ENCODE measurements at regions not wholly inside any gene's neighbourhood (a gene's known extent, or its start where the extent isn't known, plus 50 kb on each side); places are given as distances from the start of the nearest gene placed in this dataset.
"Not testable (repeated sequence)": the region's sequence is repeated elsewhere in the genome, so short reads cannot be mapped to it uniquely, and the experiment has no call there.

- H3K27me3 Mint-ChIP-seq; H3K4me1 Mint-ChIP-seq; H3K27ac Mint-ChIP-seq; DNase-seq; H3K4me3 Mint-ChIP-seq; H3K36me3 Mint-ChIP-seq (ENCODE audit: low read depth); H3K9me3 Mint-ChIP-seq; CTCF ChIA-PET; POLR2A ChIA-PET: not testable (repeated sequence)
Measured at GRCh38 chr6:134659885-134660284, 290.0 kb downstream of the ALDH8A1 start.

GRCh38 chr6:134658596-134658995, 291.3 kb downstream of the ALDH8A1 start:
- Mint-ChIP-seq H3K4me3 (no peak overlapping the region), H3K27me3 (peaks cover 8% of the 10 kb centered on the region), H3K4me1 (no peaks in the 10 kb centered on the region), H3K36me3 (ENCODE audit: low read depth) (no peaks in the 10 kb centered on the region), H3K27ac (no peak overlapping the region), H3K9me3 (no peaks in the 10 kb centered on the region)
- DNase-seq = no peak
- CTCF ChIA-PET = no interaction called here
- POLR2A ChIA-PET = no interaction called here

- Mint-ChIP-seq H3K9me3 (no peaks in the 10 kb centered on the region), H3K4me3 (no peak overlapping the region), H3K27me3 (peaks cover 10% of the 10 kb centered on the region), H3K36me3 (ENCODE audit: low read depth) (no peaks in the 10 kb centered on the region), H3K4me1 (no peaks in the 10 kb centered on the region), H3K27ac (no peak overlapping the region)
- no peak for DNase-seq
- CTCF ChIA-PET = no interaction called here
- POLR2A ChIA-PET = no interaction called here
Measured at GRCh38 chr6:134657751-134658527, 292.0 kb downstream of the ALDH8A1 start.

GRCh38 chr6:134657343-134657742, 292.6 kb downstream of the ALDH8A1 start:
- H3K4me1 Mint-ChIP-seq = no peaks in the 10 kb centered on the region
- ChIA-PET CTCF (interaction anchor here (0.6 kb wide), 2 partner anchors 247 to 336 kb away, joined by 3 to 4 read pairs; no protein-coding TSS in a partner anchor), POLR2A (no interaction called here)
- no peak overlapping the region for H3K27ac Mint-ChIP-seq
- no peaks in the 10 kb centered on the region for H3K9me3 Mint-ChIP-seq
- no peak for DNase-seq
- H3K27me3 Mint-ChIP-seq = peaks cover 10% of the 10 kb centered on the region
- H3K36me3 Mint-ChIP-seq (ENCODE audit: low read depth) = no peaks in the 10 kb centered on the region
- H3K4me3 Mint-ChIP-seq = no peak overlapping the region

GRCh38 chr6:134654751-134655150, 295.1 kb downstream of the ALDH8A1 start:
- ChIA-PET POLR2A (no interaction called here), CTCF (no interaction called here)
- Mint-ChIP-seq H3K36me3 (ENCODE audit: low read depth) (no peaks in the 10 kb centered on the region), H3K4me1 (no peaks in the 10 kb centered on the region), H3K4me3 (no peak overlapping the region), H3K9me3 (no peaks in the 10 kb centered on the region), H3K27me3 (peaks cover 23% of the 10 kb centered on the region), H3K27ac (no peak overlapping the region)
- no peak for DNase-seq

- H3K27ac Mint-ChIP-seq = no peak overlapping the region
- no peaks in the 10 kb centered on the region for H3K4me1 Mint-ChIP-seq
- H3K4me3 Mint-ChIP-seq = no peak overlapping the region
- no peak for DNase-seq
- no peaks in the 10 kb centered on the region for H3K36me3 Mint-ChIP-seq (ENCODE audit: low read depth)
- CTCF ChIA-PET = interaction anchor here (0.7 to 1.4 kb wide), 2 partner anchors 10 to 99 kb away, joined by 3 to 4 read pairs; no protein-coding TSS in a partner anchor
- POLR2A ChIA-PET = no interaction called here
- H3K27me3 Mint-ChIP-seq = peaks cover 23% of the 10 kb centered on the region
- no peaks in the 10 kb centered on the region for H3K9me3 Mint-ChIP-seq
Measured at GRCh38 chr6:134651519-134651918, 298.4 kb downstream of the ALDH8A1 start.

GRCh38 chr6:134647861-134648260, 302.0 kb downstream of the ALDH8A1 start:
- Mint-ChIP-seq H3K27ac (no peak overlapping the region), H3K36me3 (ENCODE audit: low read depth) (no peaks in the 10 kb centered on the region), H3K4me1 (no peaks in the 10 kb centered on the region), H3K27me3 (peaks cover 13% of the 10 kb centered on the region), H3K4me3 (no peak overlapping the region), H3K9me3 (no peaks in the 10 kb centered on the region)
- ChIA-PET CTCF (no interaction called here), POLR2A (no interaction called here)
- no peak for DNase-seq

- Mint-ChIP-seq H3K36me3 (ENCODE audit: low read depth) (no peaks in the 10 kb centered on the region), H3K27ac (no peak overlapping the region), H3K4me3 (no peak overlapping the region), H3K4me1 (peaks cover 10% of the 10 kb centered on the region), H3K9me3 (no peaks in the 10 kb centered on the region), H3K27me3 (no peaks in the 10 kb centered on the region)
- POLR2A ChIA-PET = no interaction called here
- no peak for DNase-seq
- CTCF ChIA-PET = interaction anchor here (3.4 kb wide), 1 partner anchor 19 kb away, joined by 14 read pairs; no protein-coding TSS in a partner anchor
Measured at GRCh38 chr6:134642819-134643218, 307.1 kb downstream of the ALDH8A1 start.

GRCh38 chr6:134642279-134642678, 307.6 kb downstream of the ALDH8A1 start:
- no peak for DNase-seq
- no peak overlapping the region for H3K27ac Mint-ChIP-seq
- H3K4me3 Mint-ChIP-seq = no peak overlapping the region
- POLR2A ChIA-PET = no interaction called here
- H3K27me3 Mint-ChIP-seq = no peaks in the 10 kb centered on the region
- CTCF ChIA-PET = interaction anchor here (1.5 to 3.4 kb wide), 3 partner anchors 8 to 468 kb away, joined by 3 to 14 read pairs (median 11); no protein-coding TSS in a partner anchor
- H3K9me3 Mint-ChIP-seq = no peaks in the 10 kb centered on the region
- peaks cover 11% of the 10 kb centered on the region for H3K4me1 Mint-ChIP-seq
- H3K36me3 Mint-ChIP-seq (ENCODE audit: low read depth) = no peaks in the 10 kb centered on the region

- H3K36me3 Mint-ChIP-seq (ENCODE audit: low read depth) = no peaks in the 10 kb centered on the region
- ChIA-PET POLR2A (no interaction called here), CTCF (interaction anchor here (0.6 to 3.4 kb wide), 20 partner anchors 9 to 485 kb away, joined by 3 to 14 read pairs (median 4); no protein-coding TSS in a partner anchor)
- peaks cover 11% of the 10 kb centered on the region for H3K4me1 Mint-ChIP-seq
- H3K27ac Mint-ChIP-seq = no peak overlapping the region
- peak; percentile 81 for DNase-seq
- H3K9me3 Mint-ChIP-seq = no peaks in the 10 kb centered on the region
- H3K4me3 Mint-ChIP-seq = no peak overlapping the region
- H3K27me3 Mint-ChIP-seq = no peaks in the 10 kb centered on the region
Measured at GRCh38 chr6:134640975-134641429, 308.9 kb downstream of the ALDH8A1 start.

- POLR2A ChIA-PET = no interaction called here
- H3K4me3 Mint-ChIP-seq = no peak overlapping the region
- H3K9me3 Mint-ChIP-seq = no peaks in the 10 kb centered on the region
- no peaks in the 10 kb centered on the region for H3K27me3 Mint-ChIP-seq
- peaks cover 11% of the 10 kb centered on the region for H3K4me1 Mint-ChIP-seq
- H3K27ac Mint-ChIP-seq = no peak overlapping the region
- DNase-seq = no peak
- CTCF ChIA-PET = interaction anchor here (0.9 to 3.4 kb wide), 18 partner anchors 8 to 484 kb away, joined by 3 to 14 read pairs (median 4); no protein-coding TSS in a partner anchor
- no peaks in the 10 kb centered on the region for H3K36me3 Mint-ChIP-seq (ENCODE audit: low read depth)
Measured at GRCh38 chr6:134640229-134640628, 309.7 kb downstream of the ALDH8A1 start.

GRCh38 chr6:134637847-134638437, 312.0 kb downstream of the ALDH8A1 start:
- peaks cover under 1% of the 10 kb centered on the region for H3K27me3 Mint-ChIP-seq
- ChIA-PET POLR2A (interaction anchor here (0.6 kb wide), 1 partner anchor 166 kb away, joined by 3 read pairs; no protein-coding TSS in a partner anchor), CTCF (interaction anchor here (0.8 to 1.1 kb wide), 3 partner anchors 456 to 499 kb away, joined by 3 read pairs; no protein-coding TSS in a partner anchor)
- no peak overlapping the region for H3K4me3 Mint-ChIP-seq
- no peak for DNase-seq
- peaks cover 21% of the 10 kb centered on the region for H3K4me1 Mint-ChIP-seq
- H3K36me3 Mint-ChIP-seq (ENCODE audit: low read depth) = no peaks in the 10 kb centered on the region
- peaks cover 5% of the 10 kb centered on the region for H3K9me3 Mint-ChIP-seq
- H3K27ac Mint-ChIP-seq = no peak overlapping the region

- ChIA-PET CTCF (no interaction called here), POLR2A (no interaction called here)
- no peak for DNase-seq
- H3K9me3 Mint-ChIP-seq = peaks cover 5% of the 10 kb centered on the region
- no peak overlapping the region for H3K27ac Mint-ChIP-seq
- H3K27me3 Mint-ChIP-seq = peaks cover 3% of the 10 kb centered on the region
- no peak overlapping the region for H3K4me3 Mint-ChIP-seq
- peaks cover 25% of the 10 kb centered on the region for H3K4me1 Mint-ChIP-seq
- no peaks in the 10 kb centered on the region for H3K36me3 Mint-ChIP-seq (ENCODE audit: low read depth)
Measured at GRCh38 chr6:134637282-134637681, 312.6 kb downstream of the ALDH8A1 start.

All from activated CD4-positive, alpha-beta T cell treated with anti-CD3 and anti-CD28 coated beads, Interleukin-2, amount 10 ng/mL, durations not matched to agents 7 days and 5 days (primary cell).